ENCODE measurements at regions not wholly inside any gene's neighbourhood (a gene's known extent, or its start where the extent isn't known, plus 50 kb on each side); places are given as distances from the start of the nearest gene placed in this dataset.
"Not testable (repeated sequence)": the region's sequence is repeated elsewhere in the genome, so short reads cannot be mapped to it uniquely, and the experiment has no call there.

DNA sequence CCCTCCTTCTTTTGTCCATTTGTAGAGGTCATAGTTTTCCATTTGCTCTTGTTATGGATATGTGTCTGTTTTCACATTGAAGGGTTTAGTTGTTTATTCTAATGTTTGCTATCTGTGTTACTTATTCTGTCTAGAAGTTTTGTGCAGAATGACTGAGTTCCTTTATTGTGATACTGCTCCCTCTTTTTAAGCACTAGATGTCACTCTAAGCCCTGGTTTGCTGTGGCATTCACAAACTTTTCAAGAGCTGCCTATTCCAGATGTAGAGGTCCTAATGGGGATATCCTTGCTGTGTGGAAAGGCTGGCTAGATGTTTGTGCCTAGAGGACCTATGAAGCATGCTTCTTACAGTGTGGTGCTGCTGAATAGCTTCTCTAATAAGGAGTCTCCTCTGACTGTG is 338.6 kb downstream of the SPIN4 start:
- intact Hi-C loops (cut with micrococcal nuclease) = no loop called here
- no peak for DNase-seq (ENCODE audit: low spot score)
- H3K9me3 Mint-ChIP-seq = peaks cover 13% of the 10 kb centered on the region
- no peaks in the 10 kb centered on the region for H3K36me3 Mint-ChIP-seq (ENCODE audit: low read depth)
- no peak overlapping the region for H3K4me3 Mint-ChIP-seq
- no peaks in the 10 kb centered on the region for H3K27me3 Mint-ChIP-seq (ENCODE audit: insufficient read depth)
- H3K27ac Mint-ChIP-seq = no peak overlapping the region
- H3K4me1 Mint-ChIP-seq (ENCODE audit: low read depth) = no peaks in the 10 kb centered on the region

DNA sequence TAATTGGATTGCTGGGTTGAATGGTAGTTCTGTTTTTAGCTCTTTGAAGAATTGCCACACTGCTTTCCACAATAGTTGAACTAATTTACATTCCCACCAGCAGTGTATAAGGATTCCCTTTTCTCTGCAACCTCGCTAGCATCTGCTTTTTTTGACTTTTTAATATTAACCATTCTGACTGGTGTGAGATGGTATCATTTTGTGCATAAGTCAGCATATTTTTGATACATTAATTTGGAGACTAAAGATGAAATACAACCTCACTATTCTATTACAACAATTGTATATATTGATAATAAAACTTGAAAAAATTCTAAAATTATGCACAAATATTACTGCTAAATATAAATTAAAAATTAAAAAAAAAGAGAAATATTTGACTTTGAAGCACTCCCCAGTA is 350.9 kb downstream of the SPIN4 start:
- DNase-seq (ENCODE audit: low spot score); intact Hi-C loops (cut with micrococcal nuclease); H3K9me3 Mint-ChIP-seq: not testable (repeated sequence)

More for the DNA sequence above, 350.9 kb downstream of the SPIN4 start:
- H3K27ac Mint-ChIP-seq; H3K27me3 Mint-ChIP-seq (ENCODE audit: insufficient read depth); H3K4me3 Mint-ChIP-seq; H3K4me1 Mint-ChIP-seq (ENCODE audit: low read depth); H3K36me3 Mint-ChIP-seq (ENCODE audit: low read depth): not testable (repeated sequence)
